DOHH2 (cell line): ENCODE measurements at regions not wholly inside any gene's neighbourhood (a gene's known extent, or its start where the extent isn't known, plus 50 kb on each side); places are given as distances from the start of the nearest gene placed in this dataset.

Experiments
- CTCF ChIP-seq: fragments of 200-600 bp; sonication (generic); IDR thresholded peaks from one replicate; pipeline ENCODE4 v1.5.1; 2014; ENCODE audit warnings: antibody characterized with exemption, mild to moderate bottlenecking, low read depth, low read length; ENCODE audit not compliant: poor library complexity, severe bottlenecking
- EZH2phosphoT487 ChIP-seq: fragments of 200-600 bp; sonication (generic); IDR thresholded peaks from 2 replicates; pipeline ENCODE4 v1.6.1; 2017; ENCODE audit warnings: borderline replicate concordance, mild to moderate bottlenecking, antibody characterized with exemption, low read length, moderate library complexity, mixed read lengths

GRCh38 chr14:82500222-82500621, 966.6 kb upstream of the SEL1L start:
- TF ChIP-seq CTCF (no peak), EZH2phosphoT487 (no peak)
